Kidney (tissue), 10 donors: ENCODE measurements at regions not wholly inside any gene's neighbourhood (a gene's known extent, or its start where the extent isn't known, plus 50 kb on each side); places are given as distances from the start of the nearest gene placed in this dataset.
"Not testable (repeated sequence)": the region's sequence is repeated elsewhere in the genome, so short reads cannot be mapped to it uniquely, and the experiment has no call there.

ENCODE experiments used
- DNase-seq, 5 donors: peaks; one replicate each; pipeline ENCODE4 v3.0.0-alpha.2; 2013 to 2020
- FAIRE-seq: peaks from 2 replicates; lab custom pipeline; 2012; peaks lifted over from hg19 to GRCh38; lab: Jason Lieb, UNC
- H3K27ac ChIP-seq, 2 donors: one replicate each; pipeline ENCODE4 v1.7.0; 2013; ENCODE audit warnings: low read depth in 2 of 2, low read length in 2 of 2, inconsistent platforms in 1 of 2
- H3K27me3 ChIP-seq: one replicate; pipeline ENCODE4 v1.7.1; 2013; ENCODE audit warnings: low read length, inconsistent platforms; ENCODE audit not compliant: control insufficient read depth, insufficient read depth
- H3K36me3 ChIP-seq, 3 donors: one replicate each; pipeline versions ENCODE4 v1.7.0 to v1.7.1; 2013; ENCODE audit warnings: low read length in 3 of 3, control low read depth in 1 of 3, inconsistent platforms in 1 of 3; ENCODE audit not compliant: insufficient read depth in 3 of 3, control insufficient read depth in 2 of 3
- H3K4me1 ChIP-seq, 3 donors: one replicate each; pipeline versions ENCODE4 v1.7.0 to v1.7.1; 2013; ENCODE audit warnings: low read length in 3 of 3, inconsistent platforms in 1 of 3, low read depth in 1 of 3; ENCODE audit not compliant: control insufficient read depth in 2 of 3, insufficient read depth in 2 of 3
- H3K4me3 ChIP-seq, 3 donors: one replicate each; pipeline versions ENCODE4 v1.7.0 to v1.8.1; 2013; ENCODE audit warnings: low read length in 3 of 3, control low read depth in 1 of 3, inconsistent platforms in 1 of 3
- H3K9ac ChIP-seq, 3 donors: one replicate each; pipeline versions ENCODE4 v1.7.0 to v1.7.1; 2013; ENCODE audit warnings: low read length in 3 of 3, control low read depth in 1 of 3, inconsistent platforms in 1 of 3
- H3K9me3 ChIP-seq, 3 donors: one replicate each; pipeline versions ENCODE4 v1.7.0 to v1.7.1; 2013; ENCODE audit warnings: low read length in 3 of 3, control low read depth in 1 of 3, inconsistent platforms in 1 of 3; ENCODE audit not compliant: control insufficient read depth in 2 of 3, insufficient read depth in 1 of 3
- intact Hi-C: fragments of 100-400 bp; cut with DNase I; formaldehyde crosslinking; loops from one replicate; pipeline ENCODE4 v1.11.1; 2022
- donor health status: control.
- donor health status: control.
- donor health status: DM: yes; HTN: yes; CAD: no.
- donor health status: Normal renal cell carcinoma (clear cell type).

DNA sequence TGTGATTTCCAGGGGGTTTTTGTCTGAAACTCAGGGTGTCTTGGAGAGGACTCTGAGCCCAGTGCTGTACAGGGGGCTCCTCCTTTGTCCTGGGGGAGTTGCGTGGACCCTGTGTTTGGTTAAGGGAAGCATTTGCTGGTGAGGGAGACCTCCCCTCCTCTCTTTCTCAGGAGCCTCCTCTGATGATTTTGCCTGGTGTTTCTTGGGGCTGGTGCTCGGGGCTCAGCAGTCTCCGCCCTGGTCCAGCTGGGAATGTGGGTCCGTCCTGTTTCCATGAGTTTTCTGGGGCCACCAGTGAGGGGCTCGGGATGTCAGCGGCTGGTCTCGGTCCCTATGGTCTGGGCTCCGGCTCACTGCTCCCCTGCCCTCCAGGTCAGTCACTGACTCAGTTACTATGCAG is 149.1 kb upstream of the POTEB2 start:
- H3K4me1 ChIP-seq, DNase-seq, H3K4me3 ChIP-seq, intact Hi-C loops, H3K9me3 ChIP-seq, H3K27ac ChIP-seq, FAIRE-seq, H3K9ac ChIP-seq, H3K27me3 ChIP-seq, H3K36me3 ChIP-seq: not testable (repeated sequence)

DNA sequence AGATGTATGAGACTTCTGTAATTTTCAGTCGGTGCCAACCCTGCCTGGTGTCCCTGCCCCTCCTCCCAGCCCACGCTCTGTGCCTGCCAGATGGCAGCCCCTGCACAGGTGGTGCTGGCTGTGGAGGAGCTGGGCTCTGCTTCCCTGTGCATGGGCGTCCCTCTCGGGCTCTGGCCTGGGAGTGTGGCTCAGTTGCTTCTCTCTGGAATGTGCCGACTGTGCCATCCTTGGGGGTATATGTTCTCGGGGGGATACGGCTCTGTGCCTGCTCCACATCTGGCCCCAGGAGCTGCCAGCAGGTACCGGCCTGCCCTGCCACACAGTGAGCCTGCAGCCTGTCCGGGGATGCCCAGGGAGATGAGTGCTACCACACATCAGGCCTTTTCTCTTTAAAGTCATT is 147.2 kb upstream of the POTEB2 start:
- intact Hi-C loops, H3K36me3 ChIP-seq, H3K9ac ChIP-seq, H3K9me3 ChIP-seq, H3K27me3 ChIP-seq, H3K4me3 ChIP-seq, H3K27ac ChIP-seq, FAIRE-seq, H3K4me1 ChIP-seq: not testable (repeated sequence)
- peak in 1 of 5 donors; percentile 37 for DNase-seq

DNA sequence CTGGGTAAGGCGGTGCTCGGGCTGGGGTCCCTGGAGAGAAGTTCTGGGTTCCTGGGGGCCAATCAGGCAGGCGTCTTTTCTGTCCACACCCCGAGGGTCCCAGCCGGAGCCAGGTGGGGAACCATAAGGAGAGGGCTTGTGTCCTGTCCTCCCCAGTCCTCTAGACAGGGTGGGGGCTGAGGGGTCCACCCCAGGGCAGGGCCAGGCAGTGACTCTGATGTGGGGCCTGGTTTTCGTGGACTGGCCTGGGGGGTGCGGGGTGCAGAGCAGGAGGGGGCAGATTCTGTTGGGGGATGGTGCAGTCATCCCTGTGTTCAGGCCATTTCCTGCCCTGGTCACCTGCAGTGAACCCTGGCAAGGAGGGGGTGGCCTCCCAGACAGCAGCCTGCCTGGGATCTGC is 143.5 kb upstream of the POTEB2 start:
- H3K27me3 ChIP-seq, DNase-seq, H3K4me1 ChIP-seq, FAIRE-seq, intact Hi-C loops, H3K4me3 ChIP-seq, H3K27ac ChIP-seq, H3K9ac ChIP-seq, H3K36me3 ChIP-seq, H3K9me3 ChIP-seq: not testable (repeated sequence)

DNA sequence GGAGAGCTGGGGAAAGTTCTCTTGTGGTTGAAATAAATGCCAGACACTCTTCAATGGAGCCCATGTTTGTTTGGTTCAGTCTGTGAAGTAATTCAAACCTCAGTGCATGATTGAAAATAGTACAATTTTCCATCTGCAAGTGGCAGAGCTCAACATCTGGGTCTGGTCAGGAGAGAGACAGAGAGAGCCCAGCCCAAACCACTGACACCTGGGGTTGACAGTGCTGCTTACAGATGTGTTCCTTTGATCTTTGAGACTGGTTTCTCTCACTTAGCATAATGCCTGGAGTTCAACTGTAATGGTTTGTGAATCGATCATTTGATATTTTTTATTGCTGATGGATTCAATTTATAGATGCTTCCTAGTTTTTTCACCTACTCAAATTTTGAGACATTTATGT is 137.3 kb upstream of the POTEB2 start:
- H3K27me3 ChIP-seq, H3K27ac ChIP-seq, intact Hi-C loops, H3K9ac ChIP-seq, FAIRE-seq, H3K4me3 ChIP-seq, H3K9me3 ChIP-seq, DNase-seq, H3K36me3 ChIP-seq, H3K4me1 ChIP-seq: not testable (repeated sequence)

DNA sequence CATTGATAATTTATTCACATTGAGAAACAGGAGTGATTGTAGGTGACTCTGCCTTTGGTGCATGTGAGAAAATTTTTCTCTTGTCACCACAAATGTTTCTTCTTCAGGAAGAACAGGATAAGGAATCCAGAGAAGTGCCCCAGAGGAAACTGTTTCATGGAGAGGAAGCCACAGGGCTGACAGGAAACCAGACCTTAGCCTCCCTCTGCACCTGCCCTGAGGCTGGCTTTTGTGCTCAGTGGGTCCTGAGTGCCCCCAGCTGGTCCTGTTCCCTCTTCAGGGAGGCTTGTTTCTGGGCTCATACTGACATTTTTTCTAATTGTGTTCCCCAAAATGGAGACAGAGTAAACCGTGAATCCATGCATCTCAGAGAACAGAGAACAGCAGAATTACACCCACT is 135.8 kb upstream of the POTEB2 start:
- not testable (repeated sequence) for DNase-seq

DNA sequence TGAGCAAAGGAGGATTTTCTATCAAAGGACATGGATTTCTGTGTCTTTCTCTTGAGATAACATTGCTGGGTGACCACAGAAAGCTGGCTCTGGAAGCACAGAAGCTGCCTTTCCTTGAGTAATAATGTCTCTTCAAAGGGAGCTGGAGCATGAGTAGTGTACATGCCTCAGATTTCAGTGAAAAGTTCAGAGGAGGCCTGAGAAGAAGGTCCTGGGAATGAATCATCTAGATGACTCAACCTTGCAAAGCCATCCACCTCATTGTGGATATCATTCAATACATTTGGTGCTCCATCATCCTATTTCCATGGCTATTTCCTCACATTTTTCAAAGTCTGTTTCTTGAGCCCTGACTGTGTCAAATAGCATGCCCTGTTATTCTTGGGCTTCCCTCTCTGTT is 125.6 kb upstream of the POTEB2 start:
- not testable (repeated sequence) for H3K27me3 ChIP-seq, FAIRE-seq

More for the DNA sequence above, 135.8 kb upstream of the POTEB2 start:
- FAIRE-seq, H3K36me3 ChIP-seq, H3K4me3 ChIP-seq, H3K4me1 ChIP-seq, H3K9ac ChIP-seq, intact Hi-C loops, H3K27me3 ChIP-seq, H3K9me3 ChIP-seq, H3K27ac ChIP-seq: not testable (repeated sequence)

DNA sequence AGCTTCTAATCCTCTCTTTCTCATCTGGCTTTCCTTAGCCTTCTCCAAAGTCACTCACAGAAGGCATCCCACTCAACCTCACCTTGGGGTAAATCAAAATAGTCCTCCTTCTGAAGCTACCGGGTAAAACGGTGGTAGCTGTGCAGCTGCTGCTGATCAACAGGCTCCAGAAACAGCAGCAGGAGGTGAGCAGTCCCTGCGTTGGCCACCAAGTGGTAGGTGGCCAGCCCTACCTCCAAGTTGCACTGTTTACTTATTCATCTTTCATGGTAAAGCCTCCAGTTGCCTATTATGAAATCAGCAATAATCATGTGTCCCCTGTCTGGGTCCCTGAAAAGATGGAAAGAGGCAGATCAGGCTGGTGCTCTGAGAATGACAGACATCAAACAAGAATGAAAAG is 125.1 kb upstream of the POTEB2 start:
- intact Hi-C loops, H3K27me3 ChIP-seq, H3K9ac ChIP-seq, H3K36me3 ChIP-seq, H3K4me1 ChIP-seq, H3K27ac ChIP-seq, H3K9me3 ChIP-seq, H3K4me3 ChIP-seq, FAIRE-seq: not testable (repeated sequence)
- DNase-seq = peak in 1 of 5 donors; percentile 3

More for the DNA sequence above, 125.6 kb upstream of the POTEB2 start:
- H3K27ac ChIP-seq, H3K9ac ChIP-seq, H3K9me3 ChIP-seq, H3K4me3 ChIP-seq, DNase-seq, H3K4me1 ChIP-seq, H3K36me3 ChIP-seq, intact Hi-C loops: not testable (repeated sequence)

DNA sequence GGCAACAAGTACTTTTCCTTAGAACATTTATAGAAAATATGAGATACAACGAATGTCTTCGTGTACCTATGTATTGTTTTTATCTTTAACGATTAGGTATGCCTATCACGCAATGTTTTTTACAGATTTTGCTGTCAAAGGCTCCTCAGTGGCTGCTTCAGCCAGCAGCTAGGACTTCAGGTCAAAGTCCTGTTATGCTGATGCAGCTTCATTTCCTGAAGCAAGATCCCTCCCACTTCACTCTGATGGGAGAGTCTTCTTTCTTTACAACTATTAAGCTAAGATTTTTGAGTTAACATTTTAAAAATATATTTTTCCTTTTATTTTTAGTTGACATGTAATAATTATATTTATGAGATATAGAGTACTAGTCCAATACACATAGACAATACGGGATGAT is 120.7 kb upstream of the POTEB2 start:
- H3K9ac ChIP-seq, H3K36me3 ChIP-seq, H3K9me3 ChIP-seq, H3K4me3 ChIP-seq, FAIRE-seq, DNase-seq, H3K27ac ChIP-seq, H3K27me3 ChIP-seq, intact Hi-C loops, H3K4me1 ChIP-seq: not testable (repeated sequence)

DNA sequence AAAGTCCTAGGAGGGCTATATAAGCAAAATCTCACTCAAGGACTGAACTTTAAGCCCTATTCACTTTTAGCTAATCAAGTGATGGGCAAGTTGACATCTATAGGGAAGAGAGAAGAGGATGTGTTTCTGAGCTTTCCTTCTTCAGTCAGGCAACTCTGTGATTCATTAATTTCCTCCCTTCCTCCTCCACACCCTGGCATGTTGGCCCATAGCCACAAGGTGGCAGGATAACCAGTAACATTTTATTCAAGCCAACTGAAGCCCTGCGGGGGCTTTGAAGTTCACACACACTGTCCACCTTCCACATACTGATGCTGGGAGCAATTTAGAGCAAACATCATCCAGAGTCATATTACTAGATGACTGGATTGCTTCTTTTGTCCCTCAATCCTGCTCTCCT is 111.9 kb upstream of the POTEB2 start:
- H3K27me3 ChIP-seq, intact Hi-C loops, FAIRE-seq, DNase-seq, H3K9me3 ChIP-seq, H3K9ac ChIP-seq, H3K4me3 ChIP-seq, H3K36me3 ChIP-seq, H3K27ac ChIP-seq, H3K4me1 ChIP-seq: not testable (repeated sequence)
